ENCODE measurements at regions not wholly inside any gene's neighbourhood (a gene's known extent, or its start where the extent isn't known, plus 50 kb on each side); places are given as distances from the start of the nearest gene placed in this dataset.

- no peak for DNase-seq (ENCODE audit: low read depth)
Measured at GRCh38 chr13:30126903-30127428, 180.4 kb downstream of the KATNAL1 start.

DNA sequence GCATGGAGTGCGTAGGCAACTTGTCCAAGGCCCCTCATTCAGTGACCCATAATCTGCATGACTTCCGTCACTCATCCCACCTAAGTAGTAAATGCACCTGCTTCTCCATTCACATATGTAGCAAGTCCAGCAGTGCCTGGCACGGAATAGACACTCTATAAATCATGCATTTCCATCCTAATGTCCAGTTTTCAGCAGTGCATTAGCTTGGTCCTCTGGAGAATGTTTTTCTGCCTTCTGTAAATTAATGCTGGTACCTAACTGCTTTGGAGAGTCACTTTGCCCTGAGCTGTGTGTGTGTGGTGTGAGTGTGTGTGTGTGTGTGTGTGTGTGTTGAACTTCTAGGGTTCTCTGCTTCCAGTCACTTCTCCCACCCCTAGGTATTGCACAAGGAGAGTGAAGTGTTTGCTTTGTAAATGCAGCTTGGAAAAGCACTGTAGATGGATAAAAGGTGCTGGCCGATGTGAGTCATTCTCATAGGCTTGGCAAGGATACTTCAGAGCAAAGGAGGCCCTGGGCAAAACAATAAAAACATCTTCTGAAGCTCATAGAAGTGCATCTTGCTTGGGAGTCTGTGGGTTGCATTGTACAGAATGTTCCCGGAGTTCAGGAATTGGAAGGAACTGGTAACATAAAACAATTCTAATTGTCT is 181.8 kb downstream of the KATNAL1 start:
- peak; percentile 63 for DNase-seq (ENCODE audit: low read depth)

GRCh38 chr13:30124131-30124768 is 183.1 kb downstream of the KATNAL1 start:
- DNase-seq (ENCODE audit: low read depth) = no peak

GRCh38 chr13:30123575-30123974 is 183.8 kb downstream of the KATNAL1 start:
- no peak for DNase-seq (ENCODE audit: low read depth)

- DNase-seq (ENCODE audit: low read depth) = no peak
Measured at GRCh38 chr13:30121666-30122065, 185.7 kb downstream of the KATNAL1 start.

GRCh38 chr13:30121244-30121643 is 186.1 kb downstream of the KATNAL1 start:
- no peak for DNase-seq (ENCODE audit: low read depth)

DNA sequence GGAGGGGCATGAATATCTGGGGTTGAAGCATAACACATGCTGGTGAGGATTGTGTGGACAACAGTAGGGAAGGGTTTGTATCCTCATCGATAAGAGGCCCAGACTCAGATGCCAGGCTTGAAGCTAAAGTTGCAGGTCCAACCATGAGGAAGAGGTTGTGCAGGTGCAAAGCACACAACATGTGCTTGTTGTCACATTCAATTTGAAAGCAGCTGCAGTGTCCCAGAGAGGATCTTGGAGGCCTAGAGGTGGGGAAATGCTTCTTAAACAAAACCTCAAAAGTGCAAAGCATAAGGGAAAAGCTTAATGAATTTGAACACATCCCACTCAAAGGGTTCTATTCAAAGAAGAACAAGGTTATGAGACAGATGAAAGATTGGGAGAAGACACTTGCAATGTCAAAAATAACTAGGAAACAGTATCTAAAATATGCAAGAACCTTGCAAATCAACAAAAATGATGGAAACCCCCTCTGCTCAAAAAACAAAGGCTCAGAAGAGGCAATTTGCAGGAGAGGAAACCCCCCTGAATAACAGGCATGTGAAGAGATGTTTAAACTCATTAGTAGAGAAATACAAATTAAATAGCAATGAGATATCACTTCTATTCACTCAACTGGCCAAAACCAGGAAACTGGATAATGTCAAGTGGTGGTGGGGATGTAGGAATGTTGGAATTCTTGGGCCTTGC is 187.1 kb downstream of the KATNAL1 start:
- no peak for DNase-seq (ENCODE audit: low read depth)

DNA sequence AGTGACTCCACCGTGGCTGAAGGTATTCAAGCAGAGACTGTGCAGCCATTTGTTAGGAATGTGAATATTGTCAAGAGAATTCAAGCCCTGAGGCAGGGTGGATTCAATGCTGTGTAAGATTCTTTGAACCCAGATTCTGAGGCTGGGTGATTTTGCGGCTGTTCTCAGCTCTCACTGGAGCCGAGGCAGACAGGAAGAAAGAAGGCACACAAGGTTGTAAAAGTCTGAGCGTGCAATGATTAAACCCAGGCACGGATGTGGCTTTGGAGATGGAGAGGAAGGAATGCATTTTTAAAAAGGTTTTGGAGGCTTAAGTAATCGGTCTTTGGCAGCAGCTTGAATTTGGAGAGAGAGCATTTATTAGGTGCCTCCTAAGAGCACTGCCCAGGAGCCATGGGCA is 187.9 kb downstream of the KATNAL1 start:
- peak; percentile 72 for DNase-seq (ENCODE audit: low read depth)

DNA sequence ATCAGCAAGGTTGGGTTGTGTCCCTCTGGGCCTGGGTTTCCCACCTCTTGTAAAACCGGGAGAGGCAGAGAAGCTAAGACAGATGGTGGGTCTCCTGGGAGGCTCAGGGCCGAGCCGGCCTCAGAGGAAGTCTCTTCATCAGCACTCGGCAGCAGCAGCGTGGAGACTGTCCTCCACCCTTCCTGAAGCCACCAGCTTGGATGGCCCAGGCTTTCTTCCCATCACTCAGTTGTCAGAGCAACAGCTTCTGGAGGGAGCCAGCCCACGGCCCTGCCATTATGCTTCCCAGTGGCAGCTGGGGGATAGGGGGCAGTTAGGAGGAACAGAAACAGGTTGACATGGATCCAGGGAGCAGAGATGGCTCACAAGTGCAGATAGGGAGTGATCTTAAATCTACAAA is 191.0 kb downstream of the KATNAL1 start:
- DNase-seq (ENCODE audit: low read depth) = no peak

- no peak for DNase-seq (ENCODE audit: low read depth)
Measured at GRCh38 chr13:30115257-30115600, 192.1 kb downstream of the KATNAL1 start.

- peak; percentile 86 for DNase-seq (ENCODE audit: low read depth)
Measured at GRCh38 chr13:30114571-30115256, 192.6 kb downstream of the KATNAL1 start.

DNA sequence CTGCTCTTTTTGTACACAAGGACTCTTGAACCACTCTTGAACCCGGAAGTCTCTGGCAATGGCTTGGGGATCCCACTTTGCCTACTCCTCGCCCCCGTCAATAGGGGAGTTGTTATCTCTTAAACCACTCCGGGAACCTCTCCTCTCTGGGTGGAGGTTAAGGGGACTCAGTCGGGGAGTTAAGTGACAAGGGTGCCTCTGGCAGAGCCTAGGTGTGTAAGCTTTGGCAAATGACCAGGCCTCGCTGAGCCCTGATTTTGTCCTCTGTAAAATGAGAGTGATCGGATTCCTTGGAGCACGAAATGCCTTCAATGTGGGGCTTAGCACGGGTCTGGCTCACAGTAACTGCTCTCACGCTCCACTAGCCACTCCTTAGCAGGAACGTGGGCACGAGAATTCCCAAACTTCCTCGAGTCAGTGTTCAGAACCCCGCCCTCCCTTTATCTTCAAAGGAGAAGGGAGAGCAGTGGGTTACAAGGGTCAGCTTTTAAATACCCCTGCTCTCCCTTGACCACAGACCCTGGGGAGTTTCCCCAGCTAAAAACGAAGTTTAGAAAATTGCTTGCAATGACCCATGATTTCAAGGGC is 193.3 kb downstream of the KATNAL1 start:
- peak; percentile 41 for DNase-seq (ENCODE audit: low read depth)

- no peak for DNase-seq (ENCODE audit: low read depth)
Measured at GRCh38 chr13:30113551-30113950, 193.8 kb downstream of the KATNAL1 start.

DNA sequence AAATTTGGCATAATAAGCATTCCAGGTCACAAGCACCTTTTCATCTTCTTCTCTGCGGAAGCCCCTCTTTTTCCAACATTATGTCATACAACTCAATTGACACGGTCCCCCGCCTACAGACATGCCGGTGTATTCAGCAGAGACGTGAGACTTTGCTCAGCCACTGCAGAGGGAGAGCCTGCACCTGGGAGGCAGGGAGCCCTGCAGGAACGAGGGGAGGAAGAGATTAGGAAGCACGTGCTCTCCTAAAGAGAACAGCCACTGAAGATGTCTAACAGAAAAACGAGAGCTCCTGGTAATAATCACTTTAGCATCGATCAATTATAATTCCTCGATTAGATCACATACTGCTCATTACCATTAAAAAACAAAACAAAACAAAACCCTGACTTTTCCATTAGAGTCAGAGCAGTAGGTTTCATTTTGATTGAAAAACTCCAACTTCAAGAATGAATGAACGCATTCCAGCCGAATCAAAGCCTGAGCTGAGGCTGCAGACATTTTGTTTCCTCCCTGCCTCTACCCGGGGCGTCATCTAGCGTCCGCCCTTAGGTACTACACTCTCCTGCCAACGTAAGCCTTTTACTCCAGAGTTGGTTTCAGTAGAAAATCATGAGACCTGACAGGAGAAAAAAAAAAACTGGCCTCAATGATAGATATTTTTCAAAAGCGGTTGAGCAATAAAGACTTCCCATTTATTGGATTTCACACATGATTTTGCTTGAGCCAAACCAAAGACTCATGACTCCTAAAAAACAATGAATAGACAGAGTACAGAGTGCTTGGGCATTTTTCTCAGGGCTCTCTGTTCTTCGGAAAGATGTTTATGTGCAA is 194.5 kb downstream of the KATNAL1 start:
- peak; percentile 78 for DNase-seq (ENCODE audit: low read depth)

- DNase-seq (ENCODE audit: low read depth) = no peak
Measured at GRCh38 chr13:30111810-30112209, 195.5 kb downstream of the KATNAL1 start.

DNA sequence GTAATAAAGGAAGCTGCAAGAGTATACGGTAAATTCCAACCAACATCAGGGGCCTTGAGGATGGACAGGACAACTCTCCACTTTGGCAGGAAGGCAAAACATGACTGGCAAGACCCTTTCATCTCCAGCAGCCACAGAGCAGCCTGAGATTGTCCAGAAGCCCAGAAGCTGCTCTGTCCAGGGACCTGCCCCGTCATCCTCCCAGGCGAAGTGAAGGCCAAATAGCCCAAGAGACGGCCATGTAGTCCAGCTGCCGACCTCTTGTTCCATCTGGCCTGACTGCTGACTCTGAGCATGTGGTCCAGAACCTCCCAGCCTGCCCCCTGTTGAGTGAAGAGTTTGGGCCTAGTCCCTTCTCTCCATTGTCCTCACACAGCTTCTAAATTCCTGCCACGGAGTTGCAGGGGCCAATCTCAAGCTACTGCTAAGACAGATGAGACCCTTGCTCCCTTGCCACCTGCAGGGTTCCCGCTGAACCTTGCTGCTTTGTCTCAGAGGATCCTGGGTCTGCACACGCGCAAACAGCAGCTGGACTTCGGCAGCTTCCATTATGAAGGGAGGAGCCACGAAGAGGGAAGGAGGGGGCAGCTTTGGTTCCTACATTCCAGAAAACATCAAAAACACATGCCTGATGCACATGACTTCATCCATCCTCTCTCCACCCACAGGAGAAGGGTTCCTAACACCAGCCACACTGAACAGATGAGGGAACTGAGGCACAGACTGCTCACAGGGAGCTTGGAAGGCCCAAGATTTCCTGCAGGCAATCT is 196.9 kb downstream of the KATNAL1 start:
- no peak for DNase-seq (ENCODE audit: low read depth)

DNA sequence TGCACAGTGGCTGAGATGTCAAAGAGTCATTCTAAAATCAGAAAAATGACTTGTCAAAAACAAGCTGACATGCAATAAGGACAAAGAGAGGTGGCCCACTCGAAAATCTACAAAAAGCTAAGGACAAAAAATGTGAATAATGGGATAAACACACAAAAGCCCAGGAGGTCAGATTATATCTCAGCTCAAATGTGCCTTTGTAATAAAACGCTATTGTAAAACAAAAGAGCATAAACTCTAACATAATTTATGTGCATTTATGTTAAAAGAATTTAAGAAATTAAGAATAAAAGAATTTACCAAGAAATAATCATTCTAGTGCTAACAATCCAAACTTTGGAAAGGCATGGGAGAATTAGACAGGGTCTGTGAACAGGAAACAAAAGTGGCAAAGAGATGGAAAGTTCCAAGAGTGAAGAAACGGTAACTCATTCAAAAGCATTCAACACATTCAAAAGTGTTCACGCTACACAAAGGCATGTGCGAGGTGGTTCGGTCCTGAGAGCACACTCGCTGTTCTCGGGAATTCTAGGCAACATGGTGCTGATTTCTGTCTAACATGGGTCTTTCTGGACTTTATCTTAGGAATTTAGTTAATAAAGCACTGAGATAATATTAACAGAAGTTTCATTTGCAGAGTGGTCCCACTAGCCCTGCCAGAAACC is 197.7 kb downstream of the KATNAL1 start:
- DNase-seq (ENCODE audit: low read depth) = no peak

GRCh38 chr13:30108913-30109237 is 198.5 kb downstream of the KATNAL1 start:
- no peak for DNase-seq (ENCODE audit: low read depth)

GRCh38 chr13:30108216-30108912 is 199.0 kb downstream of the KATNAL1 start:
- DNase-seq (ENCODE audit: low read depth) = no peak
